OCI-LY1 (cell line): ENCODE measurements at regions not wholly inside any gene's neighbourhood (a gene's known extent, or its start where the extent isn't known, plus 50 kb on each side); places are given as distances from the start of the nearest gene placed in this dataset.

Experiments used
- CTCF ChIP-seq: fragments of 200-600 bp; sonication (generic), shearing (Covaris generic); IDR thresholded peaks from 2 replicates; pipeline ENCODE4 v1.5.1; 2017; ENCODE audit warnings: mild to moderate bottlenecking, antibody characterized with exemption, low read length, moderate library complexity, mixed read lengths
- EZH2 ChIP-seq: fragments of 200-600 bp; sonication (generic), shearing (Covaris generic); IDR thresholded peaks from 2 replicates; pipeline ENCODE4 v1.8.0; 2017; ENCODE audit warnings: borderline replicate concordance, mixed run types, mild to moderate bottlenecking, antibody characterized with exemption, low read length, moderate library complexity, mixed read lengths

GRCh38 chr10:123295644-123296043 lies 141.4 kb downstream of the BUB3 start:
- TF ChIP-seq EZH2: no peak
- no peak for TF ChIP-seq CTCF
